NB4 (cell line): ENCODE measurements at regions not wholly inside any gene's neighbourhood (a gene's known extent, or its start where the extent isn't known, plus 50 kb on each side); places are given as distances from the start of the nearest gene placed in this dataset.

ENCODE experiments used
- DNase-seq: peaks from one replicate; pipeline ENCODE4 v3.0.0; 2010; ENCODE audit warnings: low read depth
- H3K4me3 ChIP-seq: one replicate; pipeline ENCODE4 v1.5.1; 2011; ENCODE audit warnings: mild to moderate bottlenecking, low read depth, low read length, moderate library complexity
- MYC ChIP-seq: IDR thresholded peaks from 2 replicates; pipeline ENCODE4 v1.6.1; 2011; ENCODE audit warnings: low read depth, low read length
- POLR2A ChIP-seq: IDR thresholded peaks from 2 replicates; pipeline ENCODE4 v1.6.1; 2011; ENCODE audit warnings: mild to moderate bottlenecking; ENCODE audit not compliant: insufficient read length; ENCODE audit errors: extremely low read depth
- TF ChIP-seq, protein P1 (sequence below): IDR thresholded peaks from 2 replicates; pipeline ENCODE4 v1.6.1; 2011; ENCODE audit warnings: low read depth, low read length
- TF ChIP-seq, protein P2 (sequence below): IDR thresholded peaks from one replicate; pipeline ENCODE4 v1.5.1; 2012; ENCODE audit warnings: low read depth, low read length

DNA sequence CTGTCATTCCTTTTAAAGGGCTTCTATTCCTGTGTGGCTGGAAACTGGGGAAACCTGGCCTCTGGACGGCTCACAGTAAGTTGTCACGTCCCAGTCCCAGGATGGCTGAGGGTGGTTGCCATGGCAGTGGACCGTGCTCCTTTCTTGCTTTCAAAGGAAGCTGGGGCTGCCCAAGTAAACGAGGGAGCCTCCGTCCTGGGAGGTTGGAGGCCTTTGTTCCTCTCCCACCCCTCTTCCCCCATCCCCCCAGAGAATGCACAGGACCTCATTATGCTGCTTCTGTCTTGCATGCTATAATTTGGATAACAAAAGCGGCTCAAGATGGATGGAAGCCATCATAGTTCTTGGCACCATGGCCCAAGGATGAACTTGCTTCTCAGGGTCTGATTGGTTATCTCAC, 325.5 kb upstream of the HS6ST1 start:
- DNase-seq: no peak
- H3K4me3 ChIP-seq: no peak overlapping the region
- TF ChIP-seq, protein P1, sequence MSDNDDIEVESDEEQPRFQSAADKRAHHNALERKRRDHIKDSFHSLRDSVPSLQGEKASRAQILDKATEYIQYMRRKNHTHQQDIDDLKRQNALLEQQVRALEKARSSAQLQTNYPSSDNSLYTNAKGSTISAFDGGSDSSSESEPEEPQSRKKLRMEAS: no peak
- TF ChIP-seq, protein P2, sequence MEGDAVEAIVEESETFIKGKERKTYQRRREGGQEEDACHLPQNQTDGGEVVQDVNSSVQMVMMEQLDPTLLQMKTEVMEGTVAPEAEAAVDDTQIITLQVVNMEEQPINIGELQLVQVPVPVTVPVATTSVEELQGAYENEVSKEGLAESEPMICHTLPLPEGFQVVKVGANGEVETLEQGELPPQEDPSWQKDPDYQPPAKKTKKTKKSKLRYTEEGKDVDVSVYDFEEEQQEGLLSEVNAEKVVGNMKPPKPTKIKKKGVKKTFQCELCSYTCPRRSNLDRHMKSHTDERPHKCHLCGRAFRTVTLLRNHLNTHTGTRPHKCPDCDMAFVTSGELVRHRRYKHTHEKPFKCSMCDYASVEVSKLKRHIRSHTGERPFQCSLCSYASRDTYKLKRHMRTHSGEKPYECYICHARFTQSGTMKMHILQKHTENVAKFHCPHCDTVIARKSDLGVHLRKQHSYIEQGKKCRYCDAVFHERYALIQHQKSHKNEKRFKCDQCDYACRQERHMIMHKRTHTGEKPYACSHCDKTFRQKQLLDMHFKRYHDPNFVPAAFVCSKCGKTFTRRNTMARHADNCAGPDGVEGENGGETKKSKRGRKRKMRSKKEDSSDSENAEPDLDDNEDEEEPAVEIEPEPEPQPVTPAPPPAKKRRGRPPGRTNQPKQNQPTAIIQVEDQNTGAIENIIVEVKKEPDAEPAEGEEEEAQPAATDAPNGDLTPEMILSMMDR: no peak
- TF ChIP-seq MYC (no peak), POLR2A (no peak)

DNA sequence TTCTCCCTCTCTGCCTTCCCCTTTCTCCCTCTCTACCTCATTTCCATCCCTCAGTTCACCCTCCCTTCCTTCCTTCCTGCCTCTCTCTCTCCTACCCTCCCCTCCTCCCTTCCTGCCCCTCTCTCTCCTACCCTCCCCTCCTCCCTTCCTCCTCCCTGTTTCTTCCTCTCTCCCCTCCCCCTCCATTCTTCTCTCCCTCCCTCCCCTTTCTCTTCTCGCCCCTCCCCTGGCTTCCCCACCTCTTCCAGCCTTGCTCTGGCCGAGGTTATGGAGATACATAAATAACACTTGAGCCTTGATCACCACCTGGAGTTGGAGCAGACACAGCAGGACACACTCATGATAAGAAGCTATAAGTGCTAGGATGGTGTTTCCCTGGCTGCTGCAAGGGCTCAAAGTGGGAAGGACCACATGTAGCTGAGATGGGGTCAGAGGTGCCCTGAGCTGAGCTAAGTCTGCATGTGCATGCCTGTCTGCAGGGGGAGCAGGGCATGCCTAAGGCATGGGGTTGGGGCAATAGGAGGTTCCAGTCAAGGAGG, 326.1 kb upstream of the HS6ST1 start:
- H3K4me3 ChIP-seq: no peak overlapping the region
- TF ChIP-seq, protein P1: no peak
- TF ChIP-seq MYC (no peak), POLR2A (no peak)
- TF ChIP-seq, protein P2: no peak
- no peak for DNase-seq

DNA sequence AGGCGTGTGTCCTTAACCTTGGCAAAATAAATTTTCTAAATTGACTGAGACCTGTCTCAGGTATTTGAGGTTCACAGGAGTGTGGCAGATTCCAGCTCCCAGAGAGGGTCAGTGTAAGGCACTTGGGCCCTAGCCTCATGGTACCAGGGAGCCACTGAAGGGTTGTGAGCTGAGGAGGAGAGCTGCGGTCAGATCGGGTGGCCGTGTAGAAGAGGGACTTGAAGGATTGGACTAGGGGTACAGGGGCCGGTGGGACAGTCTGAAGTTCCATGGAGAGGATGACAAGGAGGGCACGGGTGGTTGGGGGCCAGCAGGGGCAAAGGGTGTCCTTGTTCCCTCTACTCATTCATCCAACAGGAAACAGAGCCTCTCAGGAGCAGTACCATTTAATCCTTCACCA, 327.0 kb upstream of the HS6ST1 start:
- TF ChIP-seq, protein P1: no peak
- TF ChIP-seq MYC (no peak), POLR2A (no peak)
- TF ChIP-seq, protein P2: no peak
- no peak for DNase-seq
- no peak overlapping the region for H3K4me3 ChIP-seq

DNA sequence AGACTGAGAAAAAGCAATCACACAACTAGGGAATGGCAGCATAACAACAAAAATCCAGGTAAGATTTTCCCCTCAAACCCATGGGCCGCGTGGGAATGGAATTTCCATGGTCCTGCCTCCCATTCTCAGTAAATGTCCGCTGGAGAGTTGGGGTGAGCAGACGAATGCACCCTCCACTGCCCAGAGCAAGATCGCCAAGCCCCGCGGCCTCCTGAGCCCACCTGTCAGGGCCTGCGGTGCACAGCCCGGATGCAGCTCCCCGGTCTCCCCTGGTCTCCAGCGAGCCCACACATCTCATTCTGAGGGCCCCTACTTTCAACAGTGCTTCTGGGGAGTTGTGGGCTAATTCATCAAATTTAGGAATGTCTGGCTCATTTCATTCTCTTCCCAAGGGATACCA, 327.4 kb upstream of the HS6ST1 start:
- DNase-seq: no peak
- no peak overlapping the region for H3K4me3 ChIP-seq
- no peak for TF ChIP-seq MYC
- TF ChIP-seq, protein P1: no peak
- TF ChIP-seq POLR2A: no peak
- TF ChIP-seq, protein P2: no peak

DNA sequence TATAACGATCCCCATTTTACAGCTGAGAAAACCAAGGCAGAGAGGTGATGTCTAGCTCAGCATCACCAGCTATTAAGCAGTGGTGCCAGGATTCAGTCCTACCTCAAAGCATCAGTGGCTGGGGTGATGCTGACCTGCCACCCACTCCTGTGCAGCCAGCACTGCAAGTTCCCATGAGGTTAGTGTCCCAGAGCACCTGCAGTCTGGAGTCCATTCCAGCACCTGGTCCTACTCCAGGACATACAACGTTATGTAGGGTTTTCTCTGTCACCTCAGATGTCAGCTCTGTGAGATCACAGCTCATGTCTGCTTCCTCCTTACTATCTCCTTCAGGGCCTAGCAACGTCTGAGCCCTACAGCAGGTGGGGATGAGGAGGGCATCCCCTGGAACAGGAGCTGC, 328.0 kb upstream of the HS6ST1 start:
- H3K4me3 ChIP-seq: no peak overlapping the region
- DNase-seq: no peak
- TF ChIP-seq, protein P2: no peak
- TF ChIP-seq, protein P1: no peak
- TF ChIP-seq MYC: no peak
- TF ChIP-seq POLR2A: no peak

DNA sequence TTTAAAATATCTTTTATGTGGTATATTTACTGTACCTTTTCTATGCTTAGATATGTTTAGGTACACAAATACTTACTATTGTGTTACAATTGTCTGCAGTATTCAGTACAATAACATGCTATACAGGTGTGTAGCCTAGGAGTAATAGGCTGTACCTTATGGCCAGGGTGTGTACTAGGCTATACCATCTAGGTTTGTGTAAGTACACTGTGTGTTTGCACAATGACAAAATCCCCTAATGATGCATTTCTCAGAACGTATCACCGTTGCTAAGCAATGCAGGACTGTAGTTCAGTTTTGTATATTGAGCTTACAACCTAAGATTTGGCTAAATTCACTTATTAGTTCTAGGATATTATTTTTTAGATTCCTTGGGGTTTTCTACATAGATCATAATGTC, 332.3 kb upstream of the HS6ST1 start:
- TF ChIP-seq, protein P2: no peak
- TF ChIP-seq, protein P1: no peak
- TF ChIP-seq MYC (no peak), POLR2A (no peak)
- no peak for DNase-seq
- H3K4me3 ChIP-seq: no peak overlapping the region
